ENCODE measurements at regions not wholly inside any gene's neighbourhood (a gene's known extent, or its start where the extent isn't known, plus 50 kb on each side); places are given as distances from the start of the nearest gene placed in this dataset.

DNA sequence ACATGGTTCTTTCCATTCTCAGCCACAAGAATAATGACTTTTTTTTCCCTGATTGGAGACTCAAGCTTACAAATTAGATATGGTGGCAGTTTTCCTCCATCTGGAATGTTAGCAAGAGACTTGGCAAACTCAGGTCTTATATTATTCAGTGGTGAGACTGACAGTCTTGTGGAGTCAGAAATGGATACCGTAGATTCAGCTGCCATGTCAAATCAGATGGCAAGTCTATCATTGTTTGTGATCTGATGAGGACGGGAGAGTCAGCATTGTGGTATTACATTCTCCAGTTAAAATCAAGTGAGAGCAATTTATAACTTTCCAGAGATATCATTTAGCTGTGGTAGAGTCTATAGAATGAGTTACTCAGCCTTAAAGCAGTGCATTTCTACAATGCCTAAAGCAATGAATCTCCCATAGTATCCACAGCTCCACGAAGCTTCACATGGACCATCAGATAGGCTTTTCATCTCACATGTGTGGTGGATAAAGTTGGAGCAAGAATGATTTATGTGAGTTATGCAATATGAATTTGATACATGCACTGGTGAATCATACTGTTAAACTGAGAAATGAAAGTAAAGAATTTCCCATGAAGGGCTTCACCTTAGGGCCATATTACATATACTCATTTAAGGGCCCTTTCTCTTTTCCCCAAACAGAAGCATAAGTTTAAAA lies 430.6 kb downstream of the ZNF608 start:
- peak; percentile 46 for DNase-seq (ENCODE audit: low read depth)

DNA sequence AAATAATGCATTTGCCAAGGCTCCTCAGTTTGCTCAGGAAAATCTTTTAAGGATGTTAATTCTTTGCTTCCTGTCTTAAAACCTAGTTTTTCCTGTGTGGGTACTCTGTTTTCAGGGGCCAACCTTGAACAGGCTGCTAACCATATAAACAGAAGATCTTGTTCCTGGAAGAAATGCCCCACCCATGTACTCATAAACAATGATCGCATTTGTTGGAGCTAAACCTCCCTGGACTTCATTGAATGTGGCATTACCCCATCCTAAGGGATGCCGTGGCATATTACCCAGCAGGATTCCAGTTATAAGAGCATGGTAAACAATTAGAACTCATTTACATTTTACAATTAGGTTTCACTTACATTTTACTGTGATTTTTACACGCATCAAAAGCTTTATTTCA lies 436.0 kb downstream of the ZNF608 start:
- peak; percentile 13 for DNase-seq (ENCODE audit: low read depth)

DNA sequence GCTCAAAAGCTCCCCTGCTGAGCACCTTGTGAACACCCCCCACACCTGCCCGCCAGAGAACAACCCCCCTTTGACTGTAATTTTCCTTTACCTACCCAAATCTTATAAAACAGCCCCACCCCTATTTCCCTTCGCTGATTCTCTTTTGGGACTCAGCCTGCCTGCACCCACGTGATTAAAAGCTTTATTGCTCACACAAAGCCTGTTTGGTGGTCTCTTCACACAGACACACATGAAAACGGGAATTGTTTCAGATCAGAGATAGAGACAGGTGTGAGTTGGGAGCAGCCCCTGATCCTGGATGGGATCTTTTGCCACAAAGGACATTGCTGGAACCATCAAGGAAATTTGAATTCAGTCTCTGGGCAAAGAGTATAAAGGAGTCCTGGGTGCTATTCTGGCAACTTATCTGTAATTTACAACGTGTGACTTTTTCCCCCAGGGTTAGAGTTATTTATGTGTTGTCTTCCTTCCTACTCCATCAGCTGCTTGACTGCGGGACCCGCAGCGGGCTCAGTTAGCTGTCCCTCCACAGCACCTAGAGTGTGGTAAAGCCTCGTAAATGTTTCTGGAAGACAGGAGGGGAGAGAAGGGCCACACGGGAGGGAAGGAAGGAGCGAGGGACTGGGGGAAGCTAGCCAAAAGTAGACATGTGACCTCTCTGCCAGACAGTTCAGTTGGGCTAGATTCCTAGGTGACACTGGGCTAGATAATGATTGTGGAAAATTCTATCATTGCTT lies 437.0 kb downstream of the ZNF608 start:
- no peak for DNase-seq (ENCODE audit: low read depth)

DNA sequence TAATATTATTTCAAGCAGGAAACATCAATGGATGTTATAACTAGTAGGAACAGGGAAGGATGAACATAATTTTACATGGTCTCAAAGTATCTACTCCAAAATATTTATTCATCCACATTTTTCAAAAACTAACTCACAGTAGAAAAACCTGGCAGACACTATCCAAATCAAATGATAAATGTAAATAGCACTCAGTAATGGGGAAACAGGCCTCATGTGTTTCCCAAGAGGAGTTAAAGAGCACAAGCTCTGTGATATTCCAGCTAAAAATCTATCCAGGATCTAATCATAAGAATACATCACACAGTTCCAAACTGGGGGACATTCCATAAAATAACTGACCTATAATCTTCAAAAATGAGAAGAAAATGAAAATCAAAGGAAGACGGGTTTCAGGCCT lies 443.1 kb downstream of the ZNF608 start:
- no peak for DNase-seq (ENCODE audit: low read depth)

DNA sequence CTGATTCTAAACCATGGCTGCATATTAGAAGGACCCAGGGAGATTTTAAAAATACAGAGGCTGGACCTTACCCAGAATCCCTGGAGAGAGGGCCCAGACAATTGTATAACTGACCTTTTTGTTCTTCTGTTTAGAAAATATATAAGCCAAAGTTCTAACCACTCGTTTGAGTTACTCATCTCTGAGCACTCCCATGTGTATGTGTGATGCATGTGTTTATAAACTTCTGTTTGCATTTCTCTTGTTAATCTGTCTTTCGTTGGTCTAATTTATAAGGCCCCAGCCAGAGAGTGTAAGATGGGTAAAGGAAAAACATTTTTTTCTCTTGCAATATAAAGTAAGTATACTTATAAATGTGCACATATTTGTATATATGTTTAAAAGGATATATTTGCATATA lies 443.9 kb downstream of the ZNF608 start:
- no peak for DNase-seq (ENCODE audit: low read depth)

DNA sequence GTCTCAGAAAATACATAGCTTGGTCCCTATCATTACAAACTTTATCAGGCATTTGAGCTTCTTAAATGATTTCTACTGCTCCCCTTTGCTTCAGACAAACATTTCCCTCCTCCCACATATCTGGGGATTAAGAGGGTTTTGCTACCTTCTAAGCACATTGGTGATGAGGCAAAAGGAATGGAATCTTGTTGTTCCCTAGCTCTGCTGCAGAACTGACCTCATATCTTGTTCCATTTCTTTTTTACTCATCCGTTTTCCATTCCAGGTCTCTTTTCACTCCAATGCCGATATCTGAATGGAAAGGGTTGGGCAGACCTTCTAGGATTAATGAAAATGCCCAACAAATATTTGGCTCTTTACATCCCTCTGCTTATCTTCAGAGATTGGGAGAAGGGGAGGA lies 444.6 kb downstream of the ZNF608 start:
- DNase-seq (ENCODE audit: low read depth) = no peak

DNA sequence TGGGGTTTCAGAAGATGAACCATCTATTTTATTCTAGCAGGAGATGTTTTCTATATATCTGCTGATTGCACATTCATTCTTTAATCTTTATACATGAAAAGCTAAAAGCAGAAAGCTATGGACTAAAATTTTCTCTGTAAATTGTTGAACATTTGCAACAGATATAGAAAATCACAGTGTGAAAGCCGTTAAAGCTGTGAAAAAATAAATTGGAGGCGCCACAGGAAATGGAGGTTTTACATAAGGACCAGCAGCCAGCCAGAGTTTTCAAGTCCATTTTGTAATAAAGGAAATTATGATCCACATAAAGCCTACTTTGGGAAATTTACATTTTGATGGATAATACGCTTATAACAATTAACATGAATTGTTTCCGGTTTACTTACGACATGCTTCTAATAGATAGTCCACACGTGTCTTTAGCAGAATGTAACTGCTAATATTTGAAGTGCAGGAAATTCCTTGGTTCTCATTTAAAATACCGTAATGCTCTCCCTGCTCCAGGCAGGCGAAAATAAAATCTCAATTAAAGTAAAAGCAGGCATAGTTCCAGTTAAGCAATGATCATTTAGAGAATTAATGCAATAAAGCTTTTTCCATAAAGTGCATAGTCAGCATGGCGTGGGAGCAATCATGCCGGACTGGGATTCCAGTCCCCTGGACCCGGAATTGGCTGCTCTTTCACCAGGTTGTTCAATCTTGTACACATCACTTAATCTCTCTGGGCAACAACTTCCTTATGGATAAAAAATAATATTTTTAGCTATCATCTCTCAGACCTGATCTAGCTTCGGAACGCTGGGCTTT lies 445.4 kb downstream of the ZNF608 start:
- DNase-seq (ENCODE audit: low read depth) = no peak

DNA sequence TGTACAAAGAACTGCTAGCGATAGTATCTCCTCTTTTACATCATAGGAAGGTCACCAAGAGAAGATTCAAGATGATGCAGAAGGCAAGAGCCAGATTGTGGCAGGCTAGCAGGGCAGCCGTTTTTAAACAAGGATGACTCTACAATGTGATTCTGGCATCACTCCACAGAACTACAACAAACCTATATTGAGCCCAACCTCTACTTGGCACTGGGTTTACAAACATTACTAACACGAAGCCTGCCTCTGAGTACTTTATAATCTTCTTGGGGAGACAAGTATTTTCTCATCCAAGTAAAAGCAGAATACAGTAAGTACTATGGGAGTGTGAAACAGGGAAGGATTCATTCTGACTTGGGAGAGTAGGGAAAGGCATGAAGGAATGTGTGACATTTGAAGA lies 448.6 kb downstream of the ZNF608 start:
- no peak for DNase-seq (ENCODE audit: low read depth)

DNA sequence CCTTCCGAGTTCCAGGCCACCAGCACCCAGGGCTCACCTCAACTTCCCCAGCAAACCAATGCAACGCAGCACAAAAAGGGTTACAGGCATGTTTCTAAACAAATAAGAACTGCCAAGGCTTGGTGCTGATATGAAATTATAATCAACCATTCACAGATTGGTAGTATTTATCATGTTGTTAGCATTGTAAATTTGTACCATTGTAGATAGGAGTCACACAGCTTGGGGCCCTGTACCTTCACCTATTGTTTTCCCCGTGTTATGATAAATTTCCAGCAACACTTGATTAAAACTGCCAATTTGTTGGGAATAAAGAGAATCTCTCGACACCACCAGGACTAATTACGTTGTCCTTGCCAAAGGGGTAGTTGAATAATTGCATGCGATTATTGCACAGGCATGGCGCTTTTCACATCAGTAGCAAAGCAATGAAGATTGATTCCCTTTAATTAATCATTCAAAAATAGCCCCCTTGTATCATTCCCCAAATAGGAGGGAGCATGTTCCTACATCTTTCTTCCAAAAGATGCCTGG lies 454.1 kb downstream of the ZNF608 start:
- DNase-seq (ENCODE audit: low read depth) = no peak

DNA sequence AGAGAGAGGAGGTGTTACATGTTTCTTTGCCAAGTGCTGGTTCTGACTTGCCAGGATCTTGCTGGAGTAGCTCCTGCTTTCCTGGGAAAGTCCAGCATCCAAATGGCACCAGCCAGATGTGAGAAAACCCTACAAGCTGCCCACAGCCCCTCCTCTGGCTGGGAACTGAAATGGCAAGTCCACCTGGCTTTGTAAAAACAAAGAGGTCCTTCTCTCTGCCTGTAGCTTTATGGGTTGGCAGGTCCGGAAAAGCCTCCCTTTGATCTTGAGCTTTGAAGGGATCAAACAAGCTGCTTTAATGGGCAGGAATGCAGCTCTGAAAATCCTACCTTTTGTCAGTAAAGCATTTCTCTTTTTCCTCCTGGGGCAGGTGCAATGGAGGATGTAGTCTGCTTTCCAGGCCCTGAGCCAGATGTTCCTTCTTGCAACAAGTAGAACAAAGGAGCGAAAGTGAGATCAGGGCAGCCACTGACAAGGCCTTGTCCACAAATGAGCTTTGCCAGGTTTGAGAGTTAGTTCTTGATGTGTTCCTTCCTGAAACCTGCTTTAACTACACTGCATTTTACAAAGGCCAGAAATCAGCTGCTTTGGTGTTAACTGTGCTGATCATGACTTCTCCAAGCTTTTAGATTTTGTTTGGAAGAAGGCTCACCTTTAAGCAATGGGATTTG lies 456.7 kb downstream of the ZNF608 start:
- DNase-seq (ENCODE audit: low read depth) = no peak

DNA sequence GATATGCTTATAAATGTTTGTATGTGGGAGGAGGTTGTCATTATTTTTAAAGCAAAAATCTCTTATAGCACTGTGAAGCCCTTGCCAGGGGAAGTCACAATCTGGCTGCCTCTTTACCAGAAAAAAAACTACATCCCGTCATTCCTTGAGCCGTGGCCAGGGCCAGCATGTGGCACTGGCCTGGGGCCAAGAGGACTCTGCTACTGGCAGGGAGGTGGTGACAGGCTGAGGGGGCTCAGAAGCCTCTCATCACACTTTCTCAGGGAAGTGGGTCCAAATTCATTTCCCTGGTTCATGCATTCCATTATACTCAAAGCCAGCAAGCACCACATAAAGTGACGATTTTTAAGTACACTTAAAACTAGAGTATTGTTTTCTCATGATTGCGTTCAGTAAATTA lies 457.3 kb downstream of the ZNF608 start:
- no peak for DNase-seq (ENCODE audit: low read depth)

DNA sequence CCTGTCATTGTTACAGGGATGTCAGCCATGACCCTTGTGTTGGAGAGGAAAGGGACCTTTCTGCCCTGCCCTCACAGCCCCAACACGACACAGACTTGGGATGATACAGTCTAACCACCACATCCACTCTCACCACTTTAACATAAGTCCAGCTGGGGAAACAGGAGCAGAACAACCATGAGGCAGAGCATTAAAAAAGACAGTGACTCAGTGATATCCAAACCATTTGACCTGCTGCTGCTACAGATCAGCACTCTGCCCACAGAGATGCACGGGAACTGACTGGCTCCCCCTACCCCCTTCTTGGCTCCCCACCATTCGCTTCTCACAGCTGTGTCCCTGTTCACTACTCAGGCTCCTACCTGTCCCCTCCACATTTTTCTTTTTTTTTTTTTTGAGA lies 458.6 kb downstream of the ZNF608 start:
- DNase-seq (ENCODE audit: low read depth) = no peak

DNA sequence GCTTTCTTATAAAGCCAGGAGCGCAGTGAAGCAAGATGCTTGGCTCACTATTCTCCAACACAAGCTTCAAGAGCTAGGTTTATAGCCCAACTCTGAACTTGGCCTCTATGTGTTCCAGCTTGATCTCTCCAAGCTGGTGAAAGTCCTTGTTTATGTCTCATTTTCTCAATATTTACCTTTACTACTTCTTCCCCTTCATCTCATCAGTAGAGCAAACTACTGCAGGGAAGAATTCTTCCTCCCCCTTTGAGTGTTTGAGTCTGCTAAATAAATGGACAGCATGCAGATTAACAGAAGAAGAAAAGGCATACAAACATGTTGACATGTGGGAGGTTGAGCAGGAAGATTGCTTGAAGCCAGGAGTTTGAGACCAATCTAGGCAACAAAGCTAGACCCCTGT lies 460.7 kb downstream of the ZNF608 start:
- DNase-seq (ENCODE audit: low read depth) = no peak

DNA sequence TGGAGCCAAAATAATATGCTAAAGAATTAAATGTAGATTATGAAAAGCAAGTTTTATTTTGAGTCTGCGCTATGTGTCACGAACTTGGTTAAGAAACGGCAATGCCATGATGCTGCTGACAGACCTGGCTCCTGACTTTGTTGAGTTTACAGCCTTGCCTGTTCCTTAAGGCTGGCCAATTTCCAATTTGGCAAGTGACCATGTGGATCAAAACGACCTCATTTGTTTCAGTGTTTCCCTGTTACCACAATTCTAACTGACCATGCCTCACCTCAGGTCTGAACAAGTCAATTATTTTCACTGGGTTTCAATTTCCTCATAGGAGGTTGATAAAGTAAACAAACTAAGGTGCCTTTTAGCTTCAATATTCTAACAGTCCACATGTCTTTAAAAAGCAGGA lies 461.4 kb downstream of the ZNF608 start:
- DNase-seq (ENCODE audit: low read depth) = no peak

DNA sequence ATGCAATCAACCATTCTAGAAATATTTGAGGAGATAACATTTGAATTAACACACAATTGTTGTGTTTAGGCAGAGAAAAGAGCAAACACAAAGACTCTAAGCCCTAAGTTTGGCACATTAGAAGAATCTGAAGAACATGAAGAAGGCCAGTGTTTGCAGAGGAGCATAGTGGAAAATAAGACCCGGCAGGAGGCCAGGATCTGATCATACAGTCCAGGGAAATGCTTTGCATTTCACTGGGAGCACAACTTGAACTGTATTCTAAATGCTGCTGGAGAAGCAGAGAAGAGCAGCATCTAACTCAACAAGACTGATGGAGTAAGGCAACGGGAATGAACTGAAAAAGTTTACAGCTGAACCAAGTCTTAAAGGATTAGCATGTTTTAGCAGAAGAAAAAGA lies 463.4 kb downstream of the ZNF608 start:
- DNase-seq (ENCODE audit: low read depth) = no peak

DNA sequence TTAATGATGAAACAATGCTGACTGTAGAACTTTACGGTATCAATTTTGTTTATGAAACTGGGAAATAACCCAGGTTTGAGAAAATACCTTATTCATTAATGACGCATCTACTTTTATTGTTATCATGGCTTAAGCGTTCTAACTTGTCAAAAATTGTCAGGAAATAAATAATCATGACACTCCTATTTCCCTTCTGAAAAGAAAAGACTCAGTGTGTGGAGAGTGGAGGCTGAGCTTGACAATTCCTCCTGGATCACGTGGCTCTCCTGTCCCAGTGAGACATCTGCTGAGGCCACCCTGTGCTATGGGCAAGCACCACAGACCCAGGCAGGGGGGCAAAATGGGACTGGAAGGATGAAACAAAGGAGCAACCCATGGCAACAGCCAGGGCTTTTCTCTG lies 466.4 kb downstream of the ZNF608 start:
- DNase-seq (ENCODE audit: low read depth) = no peak

DNA sequence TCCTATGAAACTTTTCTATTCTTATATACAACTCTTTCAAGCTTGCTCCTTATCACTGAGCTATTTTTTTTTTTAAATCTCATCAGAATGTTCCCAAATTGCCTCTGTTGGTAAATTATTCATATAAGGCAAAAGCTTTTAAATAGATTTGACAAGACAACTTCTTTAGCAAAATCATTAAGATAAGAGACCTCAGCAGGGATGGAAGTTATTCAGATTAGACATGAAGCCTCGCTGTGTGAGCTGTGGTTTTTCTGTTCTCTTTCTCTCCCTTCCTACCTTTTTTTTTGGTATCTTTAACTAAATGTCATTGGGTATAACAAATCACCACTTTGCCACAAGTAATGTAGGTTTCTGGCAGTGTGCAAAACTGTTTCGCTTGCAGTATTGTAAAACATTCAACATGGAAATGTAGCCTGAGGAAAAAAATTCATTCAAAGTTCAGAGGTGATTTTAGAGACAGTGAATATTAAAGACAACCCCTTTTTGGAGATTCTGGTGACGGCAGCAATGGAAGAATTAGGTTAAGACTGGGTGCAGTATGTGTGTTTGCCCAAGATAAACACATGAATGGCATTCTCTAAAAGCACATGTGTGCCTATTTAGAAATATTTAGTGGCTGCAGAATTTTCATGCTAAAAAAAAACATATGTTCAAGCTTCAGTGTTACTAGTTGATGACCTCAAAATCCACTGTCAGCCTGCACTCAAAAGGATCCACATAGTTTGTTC lies 467.1 kb downstream of the ZNF608 start:
- DNase-seq (ENCODE audit: low read depth) = no peak

DNA sequence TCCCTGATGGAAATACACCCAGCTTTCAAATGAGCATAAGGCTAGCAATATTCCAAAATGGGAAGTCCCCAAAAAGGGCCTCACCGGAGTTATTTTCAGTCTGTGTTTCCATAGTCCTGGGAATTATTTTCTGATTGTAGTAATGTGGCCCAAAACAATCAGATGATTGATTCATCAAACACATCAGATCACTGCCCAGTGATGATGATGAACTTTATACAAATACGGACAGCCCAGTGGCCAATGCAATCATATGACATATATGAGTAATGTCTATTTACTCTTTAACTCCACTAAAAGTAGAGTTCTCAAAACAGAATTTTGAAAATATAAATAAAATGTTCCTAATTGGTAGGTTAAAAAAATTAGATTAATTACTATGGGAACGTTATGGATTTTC lies 467.8 kb downstream of the ZNF608 start:
- no peak for DNase-seq (ENCODE audit: low read depth)

DNA sequence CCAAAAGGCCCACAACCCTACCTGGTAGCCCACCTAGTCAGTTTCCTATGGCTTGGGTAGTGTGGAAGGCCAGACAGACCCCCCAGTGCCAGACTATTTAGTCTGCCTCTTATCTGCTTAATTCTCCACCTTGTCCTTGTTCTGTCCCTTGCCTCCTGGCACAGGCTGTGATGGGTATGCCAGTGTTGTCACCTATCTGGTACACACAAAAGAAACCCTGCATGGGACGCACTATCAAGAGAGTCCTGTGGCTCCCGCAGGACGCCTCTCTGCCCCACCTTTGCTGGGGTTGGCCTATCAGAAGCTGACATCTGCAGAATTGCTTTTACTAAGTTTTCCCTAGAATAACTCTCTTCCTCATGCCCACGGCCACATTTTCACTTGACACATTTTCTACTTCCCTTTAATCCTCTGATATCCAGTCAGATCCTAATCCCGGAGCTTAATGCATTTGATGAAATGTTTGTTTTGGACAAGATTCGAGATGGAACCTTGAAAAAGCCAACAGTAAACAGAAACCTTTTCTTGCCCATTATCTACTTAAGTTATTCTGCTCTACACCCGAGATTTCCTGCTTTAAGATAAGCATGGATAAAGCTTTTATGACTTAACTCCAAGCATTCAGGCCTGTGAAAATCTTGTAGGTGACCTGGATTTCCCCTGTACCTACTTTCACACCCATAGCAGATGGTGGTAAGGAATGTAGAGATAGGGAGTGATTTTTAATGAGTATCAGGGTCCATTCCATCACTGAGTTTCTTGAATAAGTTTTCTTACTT lies 468.5 kb downstream of the ZNF608 start:
- no peak for DNase-seq (ENCODE audit: low read depth)

DNA sequence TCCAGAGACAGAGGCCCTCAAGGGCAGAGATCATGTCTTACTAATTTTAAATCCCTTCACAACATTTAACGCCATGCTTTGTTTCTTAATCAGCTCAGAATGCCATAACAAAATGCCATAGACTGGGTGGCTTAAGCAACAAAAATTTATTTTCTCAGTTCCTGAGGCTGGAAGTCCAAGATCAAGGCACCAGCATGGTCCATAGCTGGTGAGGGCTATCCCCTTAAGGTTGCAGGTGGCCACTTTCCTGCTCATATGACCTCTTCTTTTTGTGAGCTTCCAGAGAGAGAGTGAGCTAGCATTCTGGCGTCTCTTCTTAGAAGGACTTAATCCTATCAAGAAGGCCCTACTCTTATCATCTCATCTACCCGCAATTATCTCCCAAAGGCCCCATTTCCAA lies 470.3 kb downstream of the ZNF608 start:
- DNase-seq (ENCODE audit: low read depth) = no peak

DNA sequence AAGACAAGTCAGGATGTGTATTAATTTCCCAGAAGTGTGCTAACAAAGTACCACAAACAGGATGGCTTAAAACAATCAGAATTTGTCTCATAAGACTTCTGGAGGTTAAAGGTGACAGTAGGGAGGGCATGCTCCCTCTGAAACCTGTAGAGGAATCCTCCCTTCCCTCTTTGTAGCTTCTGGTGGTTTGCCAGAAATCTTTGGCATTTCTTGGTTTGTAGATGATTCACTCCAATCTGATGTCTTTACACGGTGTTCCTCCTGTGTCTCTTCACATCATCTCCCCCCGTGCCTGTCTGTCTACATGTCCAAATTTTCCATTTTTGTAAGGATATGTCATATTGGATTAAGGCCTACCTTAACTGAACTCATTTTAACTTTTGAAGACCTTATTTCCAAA lies 471.5 kb downstream of the ZNF608 start:
- DNase-seq (ENCODE audit: low read depth) = peak; percentile 45
